Epithelial cell of prostate (primary cell): ENCODE measurements at regions not wholly inside any gene's neighbourhood (a gene's known extent, or its start where the extent isn't known, plus 50 kb on each side); places are given as distances from the start of the nearest gene placed in this dataset.

Experiments
- DNase-seq: peaks from one replicate; pipeline ENCODE4 v3.0.0-alpha.2; 2011; ENCODE audit warnings: low read depth, low spot score
- H3K27ac ChIP-seq: fragments of 450-650 bp; 2 replicates; pipeline ENCODE4 v1.5.1; 2017; ENCODE audit warnings: mild to moderate bottlenecking

DNA sequence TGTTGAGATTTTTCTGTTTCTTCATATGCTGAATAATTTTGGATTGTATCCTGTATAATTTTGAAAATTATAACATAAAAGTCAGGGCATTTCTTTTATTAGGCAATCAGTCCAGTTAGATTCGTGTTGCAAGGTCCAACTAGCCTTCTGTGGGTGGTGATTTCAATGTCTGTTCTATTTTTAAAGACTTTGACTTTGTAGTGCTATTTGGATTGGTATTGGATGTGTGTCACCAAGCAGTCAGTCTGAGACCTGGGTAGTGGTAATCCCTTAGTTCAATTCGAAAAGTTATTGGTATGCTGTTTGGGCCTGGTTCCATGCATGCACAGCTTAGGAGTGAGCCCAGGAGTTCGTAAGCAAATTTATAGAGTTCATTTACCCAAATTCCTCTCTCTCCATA, 82.2 kb downstream of the EPDR1 start:
- no peak overlapping the region for H3K27ac ChIP-seq
- no peak for DNase-seq

DNA sequence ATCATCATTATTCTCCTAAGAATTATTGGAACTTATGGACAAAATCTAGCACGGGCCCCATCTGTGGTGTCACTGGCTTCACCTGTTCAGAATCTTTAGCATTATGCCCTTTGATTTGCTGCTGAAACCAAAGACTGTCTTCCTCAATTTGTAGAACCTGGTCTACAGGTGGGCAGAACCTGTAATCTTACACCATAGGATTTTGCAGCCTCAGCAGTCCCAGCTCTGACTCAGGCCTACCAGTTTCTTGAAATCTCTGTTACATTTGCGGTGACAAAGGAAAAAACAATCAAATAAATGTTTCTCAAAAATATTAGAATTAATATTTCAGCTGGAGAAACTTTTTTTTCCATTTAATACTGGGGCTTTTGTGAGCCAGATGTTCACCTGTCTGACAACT, 86.1 kb downstream of the EPDR1 start:
- DNase-seq = no peak
- H3K27ac ChIP-seq = no peak overlapping the region

DNA sequence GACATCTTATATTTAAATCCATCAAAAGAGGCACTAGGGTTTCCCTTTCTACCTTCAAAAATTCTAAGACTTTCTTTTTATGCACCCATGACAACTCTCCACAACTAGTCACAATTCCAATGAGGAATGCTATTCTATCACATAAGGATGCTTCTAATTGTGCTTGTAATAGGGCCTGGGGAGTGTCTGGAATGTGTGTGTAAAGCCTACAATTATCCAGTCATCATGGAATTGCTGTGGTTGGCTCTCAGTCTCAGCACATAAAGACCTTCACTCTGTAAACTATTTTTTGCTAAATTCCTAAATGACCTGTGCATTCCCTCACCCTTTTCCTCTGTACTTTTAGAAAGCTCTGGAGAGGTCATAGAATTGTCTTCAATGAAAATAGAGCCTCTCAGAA, 86.7 kb downstream of the EPDR1 start:
- H3K27ac ChIP-seq = no peak overlapping the region
- DNase-seq = no peak

DNA sequence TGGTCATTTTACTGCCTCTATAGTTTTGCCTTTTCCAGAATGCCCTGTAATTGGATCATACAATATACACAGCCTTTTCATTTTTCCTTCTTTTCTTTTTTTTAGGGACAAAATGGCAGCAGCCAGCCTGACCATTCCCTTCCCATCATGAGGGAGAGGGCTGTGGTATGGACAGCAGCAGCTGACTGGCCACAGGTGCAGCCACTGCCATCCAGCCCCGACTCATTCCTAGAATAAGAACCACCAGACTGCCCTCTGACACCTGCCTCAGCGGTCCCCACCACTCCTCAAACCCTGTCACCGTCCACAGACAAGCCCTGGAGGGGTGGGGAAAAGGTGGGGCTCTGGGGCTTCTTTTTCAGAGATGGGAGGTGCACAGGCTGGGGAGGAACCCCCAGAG, 92.8 kb downstream of the EPDR1 start:
- DNase-seq = no peak
- no peak overlapping the region for H3K27ac ChIP-seq

DNA sequence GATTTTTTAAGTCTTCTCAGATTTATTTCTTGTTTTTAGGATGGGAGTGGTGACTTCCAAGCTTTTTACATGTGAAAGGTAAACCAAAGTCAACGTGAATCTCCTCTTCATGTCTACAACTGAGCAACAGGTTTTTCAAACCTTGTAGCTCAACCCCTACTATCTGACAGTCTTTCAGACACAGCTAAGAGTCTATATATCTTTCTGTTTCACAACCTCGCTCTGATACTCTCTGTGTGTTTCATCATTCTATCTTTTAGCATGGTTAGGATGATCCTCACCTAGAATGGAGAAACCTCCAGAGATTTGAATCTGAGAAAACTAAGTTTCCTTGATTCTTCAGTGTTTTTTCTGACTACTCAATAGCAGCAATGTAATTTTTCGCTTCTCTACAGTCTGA, 96.1 kb downstream of the EPDR1 start:
- no peak for DNase-seq

DNA sequence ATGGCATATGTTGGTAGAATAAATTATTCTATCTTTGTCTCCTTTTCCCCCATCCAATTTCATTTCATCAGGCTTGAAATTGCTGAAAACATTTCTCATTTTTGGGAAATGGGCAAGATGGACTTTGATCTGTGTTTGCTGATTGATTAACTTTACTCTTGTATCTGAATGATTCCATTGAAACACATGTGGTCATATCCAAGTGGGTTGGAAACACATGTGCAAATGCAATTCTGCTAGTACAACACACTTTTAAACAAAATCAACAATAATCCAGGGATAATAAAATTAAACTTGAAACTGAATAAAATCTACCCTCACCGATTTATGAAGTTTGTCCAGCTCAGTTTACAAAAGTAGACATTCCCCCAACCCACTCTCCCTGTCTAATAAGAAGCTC, 96.9 kb downstream of the EPDR1 start:
- no peak for DNase-seq
- H3K27ac ChIP-seq = no peak overlapping the region

More for the DNA sequence above, 96.1 kb downstream of the EPDR1 start:
- no peak overlapping the region for H3K27ac ChIP-seq

DNA sequence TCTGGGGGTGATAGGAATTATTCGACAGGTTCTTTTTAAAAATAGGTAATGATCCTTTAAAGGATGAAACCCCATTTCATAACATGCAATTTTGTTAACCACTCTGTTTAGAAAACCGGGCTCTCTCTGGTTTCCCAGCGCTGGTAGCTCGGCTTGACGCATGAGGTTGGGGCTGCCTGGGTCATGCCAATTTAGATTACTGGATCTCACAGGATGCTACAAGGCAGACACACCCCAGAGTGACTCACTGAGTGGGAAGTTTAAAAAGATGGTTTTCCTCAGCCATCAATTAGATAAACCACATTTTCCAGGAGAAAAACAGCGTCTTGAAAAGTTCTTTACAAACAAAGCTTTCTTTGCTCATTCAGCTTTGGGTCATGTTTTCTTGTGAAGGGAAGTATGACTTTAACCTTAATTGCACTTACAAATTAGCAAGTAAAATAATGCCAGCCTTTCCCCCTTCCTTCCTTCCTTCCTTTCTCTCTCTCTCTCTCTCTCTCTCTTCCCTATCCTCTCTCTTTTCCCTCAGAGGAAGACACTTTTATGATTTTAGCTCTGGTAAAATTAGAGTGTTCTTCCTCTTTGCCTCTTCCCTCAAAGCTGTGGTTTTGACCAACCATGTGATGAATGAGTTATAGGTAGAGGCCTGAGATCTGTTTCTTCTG, 99.8 kb downstream of the EPDR1 start:
- no peak for DNase-seq
- H3K27ac ChIP-seq = no peak overlapping the region

DNA sequence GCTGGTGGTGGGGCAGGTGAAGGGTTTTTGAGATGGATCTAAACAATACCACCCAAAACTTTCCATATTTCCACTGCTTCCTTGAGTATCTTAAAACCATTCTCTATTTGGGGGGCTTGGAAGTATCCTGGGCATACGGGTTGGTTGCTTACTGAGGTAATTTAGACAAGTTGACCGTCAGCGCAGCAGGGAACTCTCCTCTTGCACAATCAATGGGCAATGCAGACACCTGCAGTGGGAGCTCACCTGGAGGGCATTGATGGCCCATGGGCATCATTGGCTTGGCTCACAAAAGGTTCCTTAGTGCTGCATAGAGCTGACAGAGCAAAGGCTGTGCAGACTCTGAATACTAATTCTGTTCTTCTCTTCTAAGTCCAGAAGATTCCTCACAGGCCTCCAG, 101.5 kb downstream of the EPDR1 start:
- no peak for DNase-seq
- no peak overlapping the region for H3K27ac ChIP-seq

DNA sequence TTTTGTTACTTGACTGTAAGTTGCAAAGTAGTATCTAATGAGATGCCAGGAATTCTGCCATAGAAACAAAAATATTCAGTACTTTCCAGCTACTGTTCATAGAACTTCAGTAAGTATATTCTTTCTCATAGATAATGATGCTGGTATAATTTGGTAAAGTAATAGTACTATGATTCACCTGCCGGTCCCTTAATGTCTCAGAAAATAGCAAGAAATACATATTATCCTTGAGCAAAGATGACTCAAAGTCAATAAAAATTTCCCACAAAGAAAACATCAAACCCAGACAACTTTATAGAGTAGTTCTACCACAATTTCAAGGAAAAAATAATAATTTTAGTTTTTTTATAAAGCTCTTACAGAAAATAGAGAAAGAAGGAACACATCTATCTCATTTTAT, 105.4 kb downstream of the EPDR1 start:
- no peak overlapping the region for H3K27ac ChIP-seq
- no peak for DNase-seq

DNA sequence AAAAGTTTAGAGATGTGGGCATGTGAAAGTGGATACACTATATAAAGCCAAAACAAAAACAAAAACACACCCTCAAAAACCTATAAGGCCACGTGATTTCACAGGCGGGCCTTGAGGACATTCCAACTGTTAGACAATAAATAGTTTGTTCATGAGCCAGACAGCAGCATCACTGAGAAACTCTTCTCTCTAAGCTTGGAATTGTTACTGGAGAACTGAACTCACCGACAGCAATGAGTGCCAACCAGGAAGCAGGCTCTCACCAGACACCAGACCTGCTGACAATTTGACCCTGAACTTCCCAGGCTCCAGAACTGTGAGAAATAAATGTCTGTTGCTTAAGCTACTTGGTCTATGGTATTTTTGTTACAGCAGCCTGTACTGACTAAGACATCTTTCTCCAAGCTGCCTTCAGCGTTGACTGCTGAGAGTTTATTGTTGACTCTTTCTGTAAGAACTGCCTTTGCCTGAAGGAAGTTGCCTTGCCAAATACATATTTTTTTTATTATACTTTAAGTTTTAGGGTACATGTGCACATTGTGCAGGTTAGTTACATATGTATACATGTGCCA, 107.5 kb downstream of the EPDR1 start:
- DNase-seq = peak; percentile 43
- no peak overlapping the region for H3K27ac ChIP-seq

DNA sequence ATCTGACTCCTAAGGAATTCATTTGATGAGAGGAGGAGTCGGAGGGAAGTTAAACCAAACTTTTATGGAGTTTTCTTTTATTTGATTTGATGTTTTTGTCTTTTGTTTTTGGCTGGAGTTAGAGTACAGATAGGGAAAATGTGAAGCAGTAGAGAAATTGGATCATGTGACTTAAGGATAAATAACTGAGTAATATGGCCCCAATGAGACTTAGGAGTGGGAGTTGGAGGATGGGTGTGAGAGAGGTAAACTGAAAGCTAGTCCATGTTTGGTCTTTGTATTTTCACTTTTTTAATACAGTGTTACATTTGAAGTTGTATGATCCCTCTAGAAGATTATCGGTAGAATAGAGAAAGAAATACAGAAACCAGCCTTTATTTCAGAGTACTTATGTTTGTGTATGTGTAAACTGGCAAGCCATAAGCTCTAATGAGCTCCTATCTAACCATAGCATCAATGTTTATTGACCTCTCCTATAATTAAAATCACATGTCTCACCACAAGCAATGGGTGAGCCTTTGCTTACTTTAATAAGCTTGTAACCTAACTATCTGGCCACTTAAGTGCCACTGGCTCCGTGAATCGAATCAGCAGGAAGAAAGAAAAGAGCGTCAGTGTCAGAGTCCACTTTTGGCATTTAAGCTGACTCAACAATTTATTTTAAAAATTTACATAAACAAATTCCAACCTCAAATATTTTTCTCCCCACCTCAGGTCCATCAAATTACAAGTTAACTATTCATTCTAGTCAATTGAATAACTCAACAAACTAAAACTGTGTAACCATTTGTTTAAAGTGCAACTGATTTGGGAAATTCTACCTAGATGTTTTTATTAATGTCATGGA, 113.8 kb downstream of the EPDR1 start:
- H3K27ac ChIP-seq = no peak overlapping the region
- no peak for DNase-seq

DNA sequence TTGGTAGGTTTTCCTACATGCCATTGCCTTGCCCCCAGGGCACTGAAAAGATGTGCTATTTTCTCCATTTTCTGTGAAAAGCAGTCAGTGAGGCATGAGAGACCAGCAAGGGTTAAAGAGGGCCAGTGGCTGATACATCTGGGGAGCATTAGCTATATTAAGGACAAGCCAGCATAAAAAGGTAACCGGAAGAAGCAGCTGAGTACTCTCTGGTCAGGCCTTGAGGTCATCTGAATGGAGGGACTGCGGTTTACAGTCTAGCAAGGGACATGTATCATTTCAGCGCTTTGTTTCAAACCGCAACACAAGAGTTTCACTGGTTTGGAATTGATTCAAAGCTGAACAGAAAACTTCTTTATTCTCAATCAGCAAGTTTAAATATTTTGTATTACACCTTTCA, 120.4 kb downstream of the EPDR1 start:
- no peak for DNase-seq
- no peak overlapping the region for H3K27ac ChIP-seq

DNA sequence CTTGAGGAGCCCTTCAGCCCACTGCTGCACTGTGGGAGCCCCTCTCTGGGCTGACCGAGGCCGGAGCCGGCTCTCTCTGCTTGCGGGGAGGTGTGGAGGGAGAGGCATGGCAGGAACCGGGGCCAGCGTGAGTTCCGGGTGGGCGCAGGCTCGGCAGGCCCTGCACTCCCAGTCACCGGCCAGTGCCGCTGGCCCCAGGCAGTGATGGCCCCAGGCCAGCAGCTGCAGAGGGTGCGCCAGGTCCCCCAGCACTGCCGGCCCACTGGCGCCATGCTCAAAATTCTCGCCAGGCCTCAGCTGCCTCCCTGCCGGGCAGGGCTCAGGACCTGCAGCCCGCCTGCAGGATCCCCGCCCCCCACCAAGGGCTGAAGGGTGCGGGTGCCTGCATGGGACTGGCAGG, 128.4 kb upstream of the STARD3NL start:
- no peak for DNase-seq
- no peak overlapping the region for H3K27ac ChIP-seq

DNA sequence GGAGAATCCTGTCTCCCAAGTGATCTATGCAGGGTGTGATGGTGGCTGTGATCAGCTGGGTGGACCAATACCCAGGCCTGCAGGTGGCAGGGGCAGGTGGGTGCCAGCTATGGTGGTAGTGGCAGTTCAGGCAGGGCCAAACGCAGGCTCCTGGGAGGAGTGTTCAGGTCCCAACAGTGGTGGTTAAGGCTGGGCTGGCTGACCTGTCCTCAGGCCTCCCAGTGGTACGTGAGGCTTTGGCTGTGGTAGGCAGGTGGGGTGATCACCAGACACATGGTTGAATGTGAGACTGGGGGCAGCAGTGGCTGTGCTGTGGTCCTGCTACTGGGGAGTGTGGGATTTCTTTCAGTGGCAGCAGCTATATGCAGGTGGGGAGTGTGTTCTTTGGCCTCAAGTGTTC, 126.7 kb upstream of the STARD3NL start:
- no peak for DNase-seq
- no peak overlapping the region for H3K27ac ChIP-seq

DNA sequence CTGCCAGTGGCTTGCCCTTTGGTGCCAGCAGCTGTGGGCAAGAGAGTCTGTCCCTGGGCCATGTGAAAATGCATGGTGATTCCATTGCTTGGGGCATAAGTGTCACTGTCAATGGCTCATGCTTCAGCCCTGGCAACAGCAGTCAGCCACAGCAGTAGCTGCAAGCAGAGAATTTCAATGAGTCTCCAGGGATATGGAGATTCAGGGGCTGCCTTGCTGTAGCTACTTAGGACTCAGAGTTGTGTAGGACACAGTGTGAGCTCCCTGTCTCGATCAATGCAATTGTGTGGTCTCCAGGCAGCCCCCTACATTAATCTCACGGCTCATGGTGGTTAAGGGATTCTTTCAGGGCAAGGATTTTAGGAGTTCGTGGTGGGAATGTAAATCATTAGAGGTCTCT, 126.3 kb upstream of the STARD3NL start:
- DNase-seq = no peak
- no peak overlapping the region for H3K27ac ChIP-seq

DNA sequence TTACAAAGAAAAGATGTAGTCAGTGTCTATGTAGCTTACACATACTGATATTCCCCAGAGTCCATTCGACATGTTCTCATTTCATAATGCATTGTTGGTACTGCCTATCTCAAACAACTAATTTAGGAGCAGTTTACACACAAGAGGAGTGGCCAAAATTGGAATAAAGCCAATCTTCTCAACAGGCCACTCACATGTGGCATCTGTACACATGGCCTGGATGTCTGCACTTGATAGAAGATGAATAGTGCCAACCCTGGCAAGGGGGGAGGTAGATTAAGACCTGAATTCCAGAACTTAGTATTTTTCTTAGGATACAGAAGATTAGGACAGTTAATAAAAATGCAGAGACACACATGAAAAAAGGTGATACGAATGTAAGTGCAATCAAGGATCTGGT, 125.3 kb upstream of the STARD3NL start:
- H3K27ac ChIP-seq = no peak overlapping the region
- DNase-seq = no peak

DNA sequence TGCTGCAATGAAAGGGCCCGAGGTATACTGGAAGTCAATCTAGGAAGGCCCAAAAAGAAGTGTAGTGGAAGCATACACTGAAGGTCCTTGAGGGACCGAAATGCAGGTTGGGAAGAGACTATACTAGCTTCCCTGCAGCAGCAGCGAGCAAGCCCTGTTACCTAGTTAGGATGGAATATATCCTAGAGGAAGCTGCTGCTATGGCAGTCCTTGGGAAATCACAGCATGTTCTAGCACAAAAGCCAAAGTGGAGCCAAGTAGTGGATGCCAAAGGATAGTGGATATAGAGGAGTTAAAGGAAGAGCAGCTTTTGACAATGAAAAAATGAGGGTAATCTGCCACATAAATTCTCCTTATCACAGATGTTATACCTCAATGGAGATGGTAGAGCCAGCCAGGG, 123.8 kb upstream of the STARD3NL start:
- H3K27ac ChIP-seq = no peak overlapping the region
- DNase-seq = no peak

DNA sequence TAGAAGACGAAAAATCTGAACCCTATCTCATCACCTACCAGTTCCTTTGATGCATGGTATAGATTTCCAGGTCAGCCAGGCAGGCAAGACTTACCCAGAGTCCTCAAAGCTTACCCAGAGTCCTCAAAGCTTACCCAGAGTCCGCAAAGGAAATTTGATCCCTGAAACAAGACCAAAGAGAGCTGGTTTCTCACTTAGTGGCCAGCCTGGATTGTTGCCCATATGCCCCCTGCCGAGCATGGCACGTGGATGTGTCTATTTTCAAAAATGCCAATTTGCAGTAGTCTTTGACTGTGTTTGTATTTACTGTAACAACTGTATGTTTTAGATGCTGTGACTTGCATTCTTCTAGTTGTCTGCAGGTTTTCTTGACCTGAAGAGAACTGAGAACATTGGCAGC, 120.2 kb upstream of the STARD3NL start:
- DNase-seq = no peak
- no peak overlapping the region for H3K27ac ChIP-seq

DNA sequence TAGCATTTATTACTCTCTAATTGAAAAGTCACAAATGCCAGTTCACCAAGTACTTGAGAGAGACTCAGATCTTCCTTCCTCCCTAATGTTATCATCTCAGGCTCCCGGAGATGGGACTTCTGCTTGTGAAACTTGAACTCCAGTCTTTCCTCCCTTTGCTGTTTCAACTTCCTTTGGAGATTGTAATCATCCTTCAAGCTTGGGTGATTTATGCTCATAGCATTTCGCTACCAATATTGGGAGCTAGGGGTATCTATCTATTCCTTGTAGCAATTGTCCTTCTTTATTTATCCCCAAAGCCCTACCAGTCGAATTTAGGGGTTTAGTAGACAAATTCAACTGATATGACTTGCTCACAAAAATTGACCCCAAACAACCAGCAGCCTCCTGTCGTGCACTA, 117.9 kb upstream of the STARD3NL start:
- no peak for DNase-seq
- H3K27ac ChIP-seq = no peak overlapping the region

DNA sequence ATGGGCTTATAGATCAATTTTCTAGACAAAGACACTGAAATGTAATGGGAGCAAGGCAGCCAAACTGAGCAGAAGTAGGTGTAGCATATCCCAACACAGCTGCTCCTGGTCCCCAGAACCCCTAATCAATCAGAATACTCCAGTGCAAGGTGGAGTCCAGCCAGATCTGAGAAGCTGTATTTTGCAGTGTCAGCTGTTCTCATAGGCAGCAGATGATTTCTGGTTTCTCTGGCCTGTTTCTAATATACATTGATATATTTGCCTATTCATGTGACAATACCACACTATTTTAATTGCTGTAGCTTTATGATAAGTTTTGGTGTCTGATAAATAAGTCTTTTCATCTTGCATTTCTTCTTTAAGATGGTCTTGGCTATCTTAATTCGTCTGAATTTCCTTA, 117.4 kb upstream of the STARD3NL start:
- DNase-seq = no peak
- H3K27ac ChIP-seq = no peak overlapping the region

DNA sequence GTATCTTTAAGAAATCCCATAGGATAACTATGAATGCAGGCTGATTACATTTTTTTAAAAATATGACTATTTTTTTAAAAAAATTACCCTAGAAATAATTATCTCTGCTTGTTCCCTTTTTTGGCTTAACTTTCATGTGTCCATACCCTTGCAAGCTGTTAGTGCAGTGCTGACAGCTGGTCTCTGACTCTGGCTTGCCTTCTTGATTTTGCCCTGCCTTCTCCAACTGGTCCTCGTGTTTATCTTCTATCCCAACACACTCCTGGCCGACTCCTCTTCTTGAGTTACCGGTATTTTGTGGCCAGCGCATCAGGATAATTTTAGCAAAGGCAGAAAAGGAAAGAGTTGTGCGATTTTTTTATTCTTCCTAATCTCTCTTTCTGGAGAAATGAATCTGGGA, 111.7 kb upstream of the STARD3NL start:
- no peak overlapping the region for H3K27ac ChIP-seq
- DNase-seq = no peak

DNA sequence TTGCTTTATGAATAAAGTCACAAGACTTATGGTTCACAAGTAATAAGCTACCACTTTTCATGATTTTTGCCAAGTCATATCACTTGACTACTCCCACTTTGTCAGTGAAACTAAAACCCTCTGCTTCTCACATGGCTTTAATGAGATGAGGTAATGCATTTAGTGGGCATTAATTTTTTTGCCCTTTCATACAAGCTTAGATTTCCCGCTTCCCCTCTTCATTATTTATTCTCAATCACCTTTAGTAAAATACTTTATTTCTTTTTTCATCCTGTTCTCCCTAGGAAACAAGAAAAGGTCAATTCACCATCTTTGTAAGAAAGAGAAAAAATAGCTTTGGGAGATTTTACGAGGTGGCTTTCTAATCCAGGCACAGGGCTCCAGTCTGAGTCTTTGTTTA, 109.6 kb upstream of the STARD3NL start:
- no peak overlapping the region for H3K27ac ChIP-seq
- DNase-seq = no peak
